ENCODE measurements at regions not wholly inside any gene's neighbourhood (a gene's known extent, or its start where the extent isn't known, plus 50 kb on each side); places are given as distances from the start of the nearest gene placed in this dataset.

DNA sequence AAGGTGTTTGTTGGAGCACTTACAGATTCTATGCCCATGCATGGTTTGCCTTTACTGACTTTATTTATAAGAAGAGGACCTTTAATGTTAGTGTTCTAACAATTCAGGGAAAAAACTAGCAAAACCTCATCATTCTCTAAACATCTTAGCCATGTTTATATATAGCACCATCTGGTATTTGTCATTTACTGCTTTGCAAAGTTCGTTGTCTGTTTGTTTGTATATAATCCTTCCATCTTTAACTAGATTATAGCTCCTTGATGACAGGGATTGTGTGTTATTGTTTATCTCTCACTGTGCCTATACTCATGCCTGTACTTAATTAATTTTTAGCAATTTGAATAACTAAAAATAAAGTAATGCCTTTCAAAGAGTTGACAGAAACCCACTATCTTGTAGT lies 170.6 kb upstream of the PACRGL start (continued):
- TF ChIP-seq KLF9 (CRISPR knock-in tag; IDR thresholded peaks at IDR 0.05; ENCODE audit: low read depth), result no peak

DNA sequence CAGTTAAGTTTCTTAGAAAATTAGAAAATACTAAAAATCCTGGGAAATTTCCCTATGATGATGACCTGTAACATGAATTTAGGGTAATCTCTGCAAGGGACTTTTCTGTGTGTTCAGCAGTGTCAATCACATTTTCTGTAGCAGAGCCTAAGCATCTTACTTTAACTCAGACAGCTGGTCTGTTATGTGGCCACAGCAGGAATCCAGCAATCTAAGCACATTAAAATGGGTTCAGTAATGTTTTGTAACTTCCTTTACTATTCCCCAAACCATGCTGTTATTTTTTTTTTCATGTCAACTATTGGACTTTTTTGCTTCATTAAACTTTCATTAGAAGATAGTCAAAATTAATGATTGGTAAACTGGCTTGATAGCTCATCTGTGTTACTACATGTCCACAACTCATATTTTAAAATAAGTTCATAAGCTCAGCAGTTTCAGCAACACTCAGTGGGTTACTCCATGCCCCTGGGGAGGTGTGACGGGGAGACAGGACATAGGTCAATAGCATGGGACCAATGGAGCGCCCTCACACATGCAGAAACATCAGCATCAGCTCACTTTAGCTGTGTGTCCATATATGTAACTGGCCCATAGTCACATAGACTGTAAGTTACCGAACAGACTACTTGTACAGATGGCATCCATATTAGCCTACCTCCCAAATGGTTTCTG lies 168.0 kb upstream of the PACRGL start:
- POLR2A ChIA-PET, result no interaction called here
- FAIRE-seq, result no peak
- 0% methylated on average over 3 of the region's 3 CpGs for WGBS (ENCODE audit: low lambda C conversion rate)
- TF ChIP-seq, protein P1, sequence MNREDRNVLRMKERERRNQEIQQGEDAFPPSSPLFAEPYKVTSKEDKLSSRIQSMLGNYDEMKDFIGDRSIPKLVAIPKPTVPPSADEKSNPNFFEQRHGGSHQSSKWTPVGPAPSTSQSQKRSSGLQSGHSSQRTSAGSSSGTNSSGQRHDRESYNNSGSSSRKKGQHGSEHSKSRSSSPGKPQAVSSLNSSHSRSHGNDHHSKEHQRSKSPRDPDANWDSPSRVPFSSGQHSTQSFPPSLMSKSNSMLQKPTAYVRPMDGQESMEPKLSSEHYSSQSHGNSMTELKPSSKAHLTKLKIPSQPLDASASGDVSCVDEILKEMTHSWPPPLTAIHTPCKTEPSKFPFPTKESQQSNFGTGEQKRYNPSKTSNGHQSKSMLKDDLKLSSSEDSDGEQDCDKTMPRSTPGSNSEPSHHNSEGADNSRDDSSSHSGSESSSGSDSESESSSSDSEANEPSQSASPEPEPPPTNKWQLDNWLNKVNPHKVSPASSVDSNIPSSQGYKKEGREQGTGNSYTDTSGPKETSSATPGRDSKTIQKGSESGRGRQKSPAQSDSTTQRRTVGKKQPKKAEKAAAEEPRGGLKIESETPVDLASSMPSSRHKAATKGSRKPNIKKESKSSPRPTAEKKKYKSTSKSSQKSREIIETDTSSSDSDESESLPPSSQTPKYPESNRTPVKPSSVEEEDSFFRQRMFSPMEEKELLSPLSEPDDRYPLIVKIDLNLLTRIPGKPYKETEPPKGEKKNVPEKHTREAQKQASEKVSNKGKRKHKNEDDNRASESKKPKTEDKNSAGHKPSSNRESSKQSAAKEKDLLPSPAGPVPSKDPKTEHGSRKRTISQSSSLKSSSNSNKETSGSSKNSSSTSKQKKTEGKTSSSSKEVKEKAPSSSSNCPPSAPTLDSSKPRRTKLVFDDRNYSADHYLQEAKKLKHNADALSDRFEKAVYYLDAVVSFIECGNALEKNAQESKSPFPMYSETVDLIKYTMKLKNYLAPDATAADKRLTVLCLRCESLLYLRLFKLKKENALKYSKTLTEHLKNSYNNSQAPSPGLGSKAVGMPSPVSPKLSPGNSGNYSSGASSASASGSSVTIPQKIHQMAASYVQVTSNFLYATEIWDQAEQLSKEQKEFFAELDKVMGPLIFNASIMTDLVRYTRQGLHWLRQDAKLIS (CRISPR knock-in tag; IDR thresholded peaks at IDR 0.05), result no peak
- TF ChIP-seq ZBTB8A (CRISPR knock-in tag; IDR thresholded peaks at IDR 0.05; ENCODE audit: borderline replicate concordance, low read depth), result no peak
- no peak for TF ChIP-seq MXI1 (IDR thresholded peaks at IDR 0.05; ENCODE audit: borderline replicate concordance, low read depth, low read length)
- TF ChIP-seq, protein P2, sequence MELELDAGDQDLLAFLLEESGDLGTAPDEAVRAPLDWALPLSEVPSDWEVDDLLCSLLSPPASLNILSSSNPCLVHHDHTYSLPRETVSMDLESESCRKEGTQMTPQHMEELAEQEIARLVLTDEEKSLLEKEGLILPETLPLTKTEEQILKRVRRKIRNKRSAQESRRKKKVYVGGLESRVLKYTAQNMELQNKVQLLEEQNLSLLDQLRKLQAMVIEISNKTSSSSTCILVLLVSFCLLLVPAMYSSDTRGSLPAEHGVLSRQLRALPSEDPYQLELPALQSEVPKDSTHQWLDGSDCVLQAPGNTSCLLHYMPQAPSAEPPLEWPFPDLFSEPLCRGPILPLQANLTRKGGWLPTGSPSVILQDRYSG (CRISPR knock-in tag; IDR thresholded peaks at IDR 0.05), result no peak
- no peak for TF ChIP-seq ZNF292 (CRISPR knock-in tag; IDR thresholded peaks at IDR 0.05; ENCODE audit: borderline replicate concordance, low read depth)
- TF ChIP-seq, protein P3, sequence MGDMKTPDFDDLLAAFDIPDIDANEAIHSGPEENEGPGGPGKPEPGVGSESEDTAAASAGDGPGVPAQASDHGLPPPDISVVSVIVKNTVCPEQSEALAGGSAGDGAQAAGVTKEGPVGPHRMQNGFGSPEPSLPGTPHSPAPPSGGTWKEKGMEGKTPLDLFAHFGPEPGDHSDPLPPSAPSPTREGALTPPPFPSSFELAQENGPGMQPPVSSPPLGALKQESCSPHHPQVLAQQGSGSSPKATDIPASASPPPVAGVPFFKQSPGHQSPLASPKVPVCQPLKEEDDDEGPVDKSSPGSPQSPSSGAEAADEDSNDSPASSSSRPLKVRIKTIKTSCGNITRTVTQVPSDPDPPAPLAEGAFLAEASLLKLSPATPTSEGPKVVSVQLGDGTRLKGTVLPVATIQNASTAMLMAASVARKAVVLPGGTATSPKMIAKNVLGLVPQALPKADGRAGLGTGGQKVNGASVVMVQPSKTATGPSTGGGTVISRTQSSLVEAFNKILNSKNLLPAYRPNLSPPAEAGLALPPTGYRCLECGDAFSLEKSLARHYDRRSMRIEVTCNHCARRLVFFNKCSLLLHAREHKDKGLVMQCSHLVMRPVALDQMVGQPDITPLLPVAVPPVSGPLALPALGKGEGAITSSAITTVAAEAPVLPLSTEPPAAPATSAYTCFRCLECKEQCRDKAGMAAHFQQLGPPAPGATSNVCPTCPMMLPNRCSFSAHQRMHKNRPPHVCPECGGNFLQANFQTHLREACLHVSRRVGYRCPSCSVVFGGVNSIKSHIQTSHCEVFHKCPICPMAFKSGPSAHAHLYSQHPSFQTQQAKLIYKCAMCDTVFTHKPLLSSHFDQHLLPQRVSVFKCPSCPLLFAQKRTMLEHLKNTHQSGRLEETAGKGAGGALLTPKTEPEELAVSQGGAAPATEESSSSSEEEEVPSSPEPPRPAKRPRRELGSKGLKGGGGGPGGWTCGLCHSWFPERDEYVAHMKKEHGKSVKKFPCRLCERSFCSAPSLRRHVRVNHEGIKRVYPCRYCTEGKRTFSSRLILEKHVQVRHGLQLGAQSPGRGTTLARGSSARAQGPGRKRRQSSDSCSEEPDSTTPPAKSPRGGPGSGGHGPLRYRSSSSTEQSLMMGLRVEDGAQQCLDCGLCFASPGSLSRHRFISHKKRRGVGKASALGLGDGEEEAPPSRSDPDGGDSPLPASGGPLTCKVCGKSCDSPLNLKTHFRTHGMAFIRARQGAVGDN (CRISPR knock-in tag; IDR thresholded peaks at IDR 0.05), result no peak
- TF ChIP-seq, protein P4, sequence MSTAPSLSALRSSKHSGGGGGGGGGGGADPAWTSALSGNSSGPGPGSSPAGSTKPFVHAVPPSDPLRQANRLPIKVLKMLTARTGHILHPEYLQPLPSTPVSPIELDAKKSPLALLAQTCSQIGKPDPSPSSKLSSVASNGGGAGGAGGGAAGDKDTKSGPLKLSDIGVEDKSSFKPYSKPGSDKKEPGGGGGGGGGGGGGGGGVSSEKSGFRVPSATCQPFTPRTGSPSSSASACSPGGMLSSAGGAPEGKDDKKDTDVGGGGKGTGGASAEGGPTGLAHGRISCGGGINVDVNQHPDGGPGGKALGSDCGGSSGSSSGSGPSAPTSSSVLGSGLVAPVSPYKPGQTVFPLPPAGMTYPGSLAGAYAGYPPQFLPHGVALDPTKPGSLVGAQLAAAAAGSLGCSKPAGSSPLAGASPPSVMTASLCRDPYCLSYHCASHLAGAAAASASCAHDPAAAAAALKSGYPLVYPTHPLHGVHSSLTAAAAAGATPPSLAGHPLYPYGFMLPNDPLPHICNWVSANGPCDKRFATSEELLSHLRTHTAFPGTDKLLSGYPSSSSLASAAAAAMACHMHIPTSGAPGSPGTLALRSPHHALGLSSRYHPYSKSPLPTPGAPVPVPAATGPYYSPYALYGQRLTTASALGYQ (CRISPR knock-in tag; IDR thresholded peaks at IDR 0.05), result no peak
- no peak for TF ChIP-seq MIXL1 (CRISPR knock-in tag; IDR thresholded peaks at IDR 0.05)
- no peak for TF ChIP-seq ZNF335 (CRISPR knock-in tag; IDR thresholded peaks at IDR 0.05)
- TF ChIP-seq ZNF562 (CRISPR knock-in tag; IDR thresholded peaks at IDR 0.05; ENCODE audit: borderline replicate concordance), result no peak
- no peak for TF ChIP-seq DMAP1 (CRISPR knock-in tag; IDR thresholded peaks at IDR 0.05)
- no peak for TF ChIP-seq ZNF44 (CRISPR knock-in tag; IDR thresholded peaks at IDR 0.05)

More for the DNA sequence above, 168.0 kb upstream of the PACRGL start:
- intact Hi-C loops (cut with micrococcal nuclease; ENCODE audit: unreplicated experiment) (no loop called here), in situ Hi-C loops (cut with HindIII; ENCODE audit: extremely low pct_ligation_motif_present, low pct_unique_long_range_greater_than_20kb) (no loop called here)
- DNase-seq (ENCODE audit: low spot score) (no peak), ATAC-seq (no peak)
- Histone ChIP-seq H3K27me3 (ENCODE audit: control insufficient read depth in 1 of 2, insufficient read depth in 2 of 2, low read length in 2 of 2) (no peaks in the 10 kb centered on the region; a peak in 1 of 5 replicates), H3K36me3 (replicated peaks in 1 of 2; ENCODE audit: control insufficient read depth in 1 of 2, insufficient read depth in 2 of 2, low read length in 2 of 2) (no peaks in the 10 kb centered on the region), H3K4me1 (ENCODE audit: insufficient read depth, low read length) (no peaks in the 10 kb centered on the region), H3K27ac (ENCODE audit: extremely low read length, insufficient read depth, low read length) (no peak overlapping the region), H2AFZ (ENCODE audit: low read length) (no peak overlapping the region), H3K4me2 (ENCODE audit: low read depth, low read length) (no peak overlapping the region), H3K9ac (ENCODE audit: insufficient read depth, low read depth, low read length) (no peak overlapping the region), H3K4me3 (replicated peaks in 1 of 3; ENCODE audit: insufficient read depth in 1 of 3, low read depth in 2 of 3, low read length in 3 of 3) (no peak overlapping the region), H3K9me3 (ENCODE audit: low read length) (no peaks in the 10 kb centered on the region), H3K79me2 (ENCODE audit: insufficient read depth, low read length) (no peaks in the 10 kb centered on the region), H4K20me1 (ENCODE audit: insufficient read depth, low read length) (no peaks in the 10 kb centered on the region)
- CTCF ChIA-PET (ENCODE audit: low intra/inter-chr PET ratio, low total read pairs), result no interaction called here
- BruUV-seq (replicated peaks), result no TSS peak
